Fibroblast of skin of abdomen (primary cell): ENCODE measurements at regions not wholly inside any gene's neighbourhood (a gene's known extent, or its start where the extent isn't known, plus 50 kb on each side); places are given as distances from the start of the nearest gene placed in this dataset.

Experiments used
- DNase-seq: peaks from one replicate; pipeline ENCODE4 v3.0.0-alpha.2; 2013

GRCh38 chr11:97325693-97326092, 935.9 kb downstream of the JRKL start:
- DNase-seq, result no peak

GRCh38 chr11:97332271-97332670, 942.5 kb downstream of the JRKL start:
- DNase-seq, result no peak

- DNase-seq, result no peak
Measured at GRCh38 chr11:97336064-97336463, 946.3 kb downstream of the JRKL start.

GRCh38 chr11:97345032-97345431, 955.2 kb downstream of the JRKL start:
- peak; percentile 11 for DNase-seq

- no peak for DNase-seq
Measured at GRCh38 chr11:97349201-97349600, 959.4 kb downstream of the JRKL start.

GRCh38 chr11:97351939-97352338, 962.1 kb downstream of the JRKL start:
- DNase-seq, result no peak

GRCh38 chr11:97354026-97354425, 964.2 kb downstream of the JRKL start:
- DNase-seq, result no peak

GRCh38 chr11:97354576-97354975, 964.8 kb downstream of the JRKL start:
- DNase-seq, result no peak

- no peak for DNase-seq
Measured at GRCh38 chr11:97355230-97355629, 965.4 kb downstream of the JRKL start.

- DNase-seq, result no peak
Measured at GRCh38 chr11:97356144-97356543, 966.3 kb downstream of the JRKL start.

- no peak for DNase-seq
Measured at GRCh38 chr11:97359016-97359415, 969.2 kb downstream of the JRKL start.

- peak; percentile 37 for DNase-seq
Measured at GRCh38 chr11:97361812-97362378, 972.1 kb downstream of the JRKL start.

GRCh38 chr11:97363331-97363730, 973.5 kb downstream of the JRKL start:
- DNase-seq, result no peak

GRCh38 chr11:97364047-97364446, 974.2 kb downstream of the JRKL start:
- peak; percentile 52 for DNase-seq

GRCh38 chr11:97367406-97368083, 977.7 kb downstream of the JRKL start:
- DNase-seq, result no peak

- no peak for DNase-seq
Measured at GRCh38 chr11:97389270-97389669, 999.5 kb downstream of the JRKL start.

- no peak for DNase-seq
Measured at GRCh38 chr11:97398246-97398645, 1008.4 kb downstream of the JRKL start.

GRCh38 chr11:97409141-97409540, 1019.3 kb downstream of the JRKL start:
- no peak for DNase-seq

GRCh38 chr11:97414801-97415200, 1025.0 kb downstream of the JRKL start:
- no peak for DNase-seq

- no peak for DNase-seq
Measured at GRCh38 chr11:97419729-97420128, 1029.9 kb downstream of the JRKL start.

GRCh38 chr11:97428247-97428790, 1038.5 kb downstream of the JRKL start:
- DNase-seq, result no peak

GRCh38 chr11:97430877-97431276, 1041.1 kb downstream of the JRKL start:
- no peak for DNase-seq

GRCh38 chr11:97432926-97433325, 1043.1 kb downstream of the JRKL start:
- DNase-seq, result no peak

GRCh38 chr11:97445561-97445960, 1055.7 kb downstream of the JRKL start:
- no peak for DNase-seq
